H1 (cell line): ENCODE measurements at regions not wholly inside any gene's neighbourhood (a gene's known extent, or its start where the extent isn't known, plus 50 kb on each side); places are given as distances from the start of the nearest gene placed in this dataset.

Experiments used
- CTCF ChIA-PET: fragments of 300-600 bp; sonication (Branson Sonifier 250); formaldehyde crosslinking; loops from one replicate; lab custom pipeline; 2021; ENCODE audit not compliant: partially characterized antibody; lab: Charles Lee
- POLR2A ChIA-PET: fragments of 300-600 bp; sonication (Branson Sonifier 250); formaldehyde crosslinking; loops from one replicate; lab custom pipeline; 2021; ENCODE audit warnings: inconsistent platforms; ENCODE audit not compliant: partially characterized antibody; lab: Charles Lee
- DNase-seq, 2 experiments: peaks; one replicate each; pipeline versions ENCODE4 v3.0.0 to v3.0.0-alpha.2; 2010 to 2022; ENCODE audit warnings: low spot score in 2 of 2, low read depth in 1 of 2, mixed read lengths in 1 of 2
- FAIRE-seq: peaks from 2 replicates; lab custom pipeline; 2011; peaks lifted over from hg19 to GRCh38; lab: Jason Lieb, UNC
- H2AFZ ChIP-seq: 2 replicates; pipeline ENCODE4 v1.8.1; 2012; ENCODE audit warnings: low read length, inconsistent platforms
- H2AK5ac ChIP-seq: 2 replicates; pipeline ENCODE4 v1.6.1; 2013; ENCODE audit warnings: low read depth, low read length
- H2BK120ac ChIP-seq: replicated peaks from 2 replicates; pipeline ENCODE3; 2013; ENCODE audit warnings: low read depth, low read length, inconsistent platforms
- H2BK12ac ChIP-seq: 2 replicates; pipeline ENCODE4 v1.6.1; 2013; ENCODE audit warnings: low read depth, low read length
- H2BK15ac ChIP-seq: 2 replicates; pipeline ENCODE4 v1.6.1; 2013; ENCODE audit warnings: low read length
- H2BK20ac ChIP-seq: 2 replicates; pipeline ENCODE4 v1.6.1; 2013; ENCODE audit warnings: low read length
- H2BK5ac ChIP-seq: 2 replicates; pipeline ENCODE4 v1.6.1; 2013; ENCODE audit warnings: low read depth, low read length
- H3K14ac ChIP-seq: 2 replicates; pipeline ENCODE4 v1.6.1; 2013; ENCODE audit warnings: inconsistent platforms; ENCODE audit not compliant: insufficient read length
- H3K18ac ChIP-seq: 2 replicates; pipeline ENCODE4 v1.6.1; 2013; ENCODE audit warnings: low read length; ENCODE audit errors: extremely low read depth
- H3K23ac ChIP-seq: 2 replicates; pipeline ENCODE4 v1.6.1; 2013; ENCODE audit warnings: inconsistent platforms; ENCODE audit not compliant: insufficient read length
- H3K23me2 ChIP-seq: 2 replicates; pipeline ENCODE4 v1.6.1; 2013; ENCODE audit warnings: low read depth, low read length
- H3K27ac ChIP-seq: 2 replicates; pipeline ENCODE4 v1.6.1; 2011; ENCODE audit warnings: low read depth, low read length, inconsistent platforms
- H3K27me3 ChIP-seq, 4 experiments: replicated peaks in 1 of 4; 1 replicate in 1 of 4; 2 replicates in 3 of 4; pipeline versions ENCODE4 v1.6.1 to v1.8.1; 2011 to 2013; ENCODE audit warnings: low read length in 3 of 4, mild to moderate bottlenecking in 3 of 4, inconsistent platforms in 2 of 4, mixed read lengths in 2 of 4, moderate library complexity in 1 of 4; ENCODE audit not compliant: control insufficient read depth in 3 of 4, insufficient read depth in 3 of 4; ENCODE audit errors: extremely low read depth in 1 of 4
- H3K36me3 ChIP-seq, 4 experiments: 2 replicates each; pipeline versions ENCODE4 v1.6.1 to v1.8.1; 2011 to 2013; ENCODE audit warnings: mild to moderate bottlenecking in 4 of 4, low read length in 3 of 4, moderate library complexity in 2 of 4, control low read depth in 1 of 4, inconsistent platforms in 1 of 4; ENCODE audit not compliant: insufficient read depth in 4 of 4, control insufficient read depth in 2 of 4
- H3K4ac ChIP-seq: replicated peaks from 2 replicates; pipeline ENCODE3; 2013; ENCODE audit warnings: low read length, low read depth, mixed read lengths, inconsistent platforms; ENCODE audit not compliant: insufficient read length
- H3K4me1 ChIP-seq, 4 experiments: replicated peaks in 1 of 4; 1 replicate in 1 of 4; 2 replicates in 3 of 4; pipeline versions ENCODE4 v1.6.1 to v1.8.1; 2011 to 2013; ENCODE audit warnings: low read length in 3 of 4, inconsistent platforms in 2 of 4, mixed read lengths in 1 of 4; ENCODE audit not compliant: insufficient read depth in 4 of 4, control insufficient read depth in 3 of 4
- H3K4me2 ChIP-seq, 2 experiments: 2 replicates each; pipeline versions ENCODE4 v1.6.1 to v1.8.1; 2011 to 2013; ENCODE audit warnings: low read depth in 2 of 2, low read length in 2 of 2, control low read depth in 1 of 2, inconsistent platforms in 1 of 2, mild to moderate bottlenecking in 1 of 2; ENCODE audit not compliant: insufficient read depth in 1 of 2
- H3K4me3 ChIP-seq, 4 experiments: fragments of 200-600, 300-600 bp in 1 of 4; sonication (generic), shearing (Covaris generic), sonication (Bioruptor Twin) in 1 of 4; 2 replicates each; pipeline versions ENCODE4 v1.5.1 to v1.8.1; 2011 to 2016; ENCODE audit warnings: low read length in 4 of 4, low read depth in 3 of 4, control low read depth in 2 of 4, inconsistent platforms in 2 of 4, mild to moderate bottlenecking in 2 of 4, mixed read lengths in 1 of 4, moderate library complexity in 1 of 4; ENCODE audit not compliant: insufficient read depth in 2 of 4; ENCODE audit errors: extremely low read depth in 1 of 4
- H3K56ac ChIP-seq: replicated peaks from 2 replicates; pipeline ENCODE3; 2013; ENCODE audit warnings: low read depth, mild to moderate bottlenecking, mixed read lengths, low read length, inconsistent platforms; ENCODE audit not compliant: insufficient read length
- H3K79me1 ChIP-seq: 2 replicates; pipeline ENCODE4 v1.6.1; 2013; ENCODE audit warnings: low read depth, low read length, control low read depth
- H3K79me2 ChIP-seq, 2 experiments: 2 replicates each; pipeline versions ENCODE4 v1.6.1 to v1.8.1; 2012 to 2013; ENCODE audit warnings: low read length in 2 of 2, mild to moderate bottlenecking in 2 of 2, inconsistent platforms in 1 of 2; ENCODE audit not compliant: insufficient read depth in 2 of 2, control insufficient read depth in 1 of 2
- H3K9ac ChIP-seq, 4 experiments: replicated peaks in 1 of 4; 1 replicate in 1 of 4; 2 replicates in 3 of 4; pipeline versions ENCODE4 v1.6.1 to v1.8.1; 2011 to 2013; ENCODE audit warnings: low read depth in 3 of 4, low read length in 3 of 4, control low read depth in 2 of 4, mild to moderate bottlenecking in 2 of 4, moderate library complexity in 2 of 4, inconsistent platforms in 1 of 4; ENCODE audit errors: extremely low read depth in 1 of 4
- H3K9me3 ChIP-seq, 2 experiments: 2 replicates each; pipeline versions ENCODE4 v1.6.1 to v1.8.1; 2012 to 2013; ENCODE audit warnings: mild to moderate bottlenecking in 2 of 2, moderate library complexity in 2 of 2, control low read depth in 1 of 2, inconsistent platforms in 1 of 2, low read depth in 1 of 2, low read length in 1 of 2, mixed read lengths in 1 of 2; ENCODE audit not compliant: insufficient read depth in 2 of 2
- H4K20me1 ChIP-seq, 2 experiments: replicated peaks in 1 of 2; 2 replicates each; pipeline versions ENCODE3 to v1.8.1; 2011 to 2013; ENCODE audit warnings: inconsistent platforms in 2 of 2, low read length in 2 of 2, mild to moderate bottlenecking in 1 of 2; ENCODE audit not compliant: insufficient read depth in 2 of 2, control insufficient read depth in 1 of 2
- H4K5ac ChIP-seq: 2 replicates; pipeline ENCODE4 v1.6.1; 2013; ENCODE audit warnings: low read length, low read depth, mixed read lengths, inconsistent platforms; ENCODE audit not compliant: insufficient read length
- H4K8ac ChIP-seq: 2 replicates; pipeline ENCODE4 v1.8.0; 2013; ENCODE audit warnings: mild to moderate bottlenecking, moderate library complexity, low read length, inconsistent platforms; ENCODE audit not compliant: insufficient read depth; ENCODE audit errors: extremely low read depth
- H4K91ac ChIP-seq: replicated peaks from 2 replicates; pipeline ENCODE3; 2013; ENCODE audit warnings: low read length, mixed read lengths, inconsistent platforms; ENCODE audit not compliant: insufficient read length
- ATF3 ChIP-seq: IDR thresholded peaks from 2 replicates; pipeline ENCODE4 v1.6.1; 2011; ENCODE audit warnings: low read depth, mild to moderate bottlenecking, low read length; ENCODE audit not compliant: insufficient read depth
- BCL11A ChIP-seq, 2 experiments: IDR thresholded peaks; one replicate each; pipeline ENCODE4 v1.6.1; 2011; ENCODE audit warnings: low read depth in 2 of 2, low read length in 2 of 2, mild to moderate bottlenecking in 2 of 2
- CBX5 ChIP-seq: fragments of 300-800, 300-1000 bp; sonication (generic); IDR thresholded peaks from 2 replicates; pipeline ENCODE4 v1.7.1; 2016; ENCODE audit warnings: antibody characterized with exemption, low read length, low read depth
- EGR1 ChIP-seq: IDR thresholded peaks from 2 replicates; pipeline ENCODE4 v1.6.1; 2011; ENCODE audit warnings: low read depth, low read length, borderline replicate concordance
- JUND ChIP-seq: IDR thresholded peaks from 2 replicates; pipeline ENCODE4 v1.6.1; 2011; ENCODE audit warnings: mild to moderate bottlenecking, improper control_type of control experiment, low read length
- KDM1A ChIP-seq: fragments of 200-600, 300-600 bp; sonication (generic); IDR thresholded peaks from 2 replicates; pipeline ENCODE4 v1.7.1; 2016; ENCODE audit warnings: mild to moderate bottlenecking, low read length, borderline replicate concordance
- MAX ChIP-seq: IDR thresholded peaks from 2 replicates; pipeline ENCODE4 v1.6.1; 2012; ENCODE audit warnings: inconsistent platforms
- RAD21 ChIP-seq, 2 experiments: IDR thresholded peaks in 1 of 2; conservative IDR thresholded peaks in 1 of 2; 2 replicates each; pipeline ENCODE4 v1.6.1; 2011; ENCODE audit warnings: low read depth in 2 of 2, low read length in 2 of 2, improper control_type of control experiment in 1 of 2, inconsistent platforms in 1 of 2, mild to moderate bottlenecking in 1 of 2, moderate library complexity in 1 of 2
- SIN3A ChIP-seq, 2 experiments: IDR thresholded peaks in 1 of 2; conservative IDR thresholded peaks in 1 of 2; 2 replicates each; pipeline ENCODE4 v1.6.1; 2011 to 2012; ENCODE audit warnings: low read length in 2 of 2, improper control_type of control experiment in 1 of 2, low read depth in 1 of 2, mild to moderate bottlenecking in 1 of 2
- SRF ChIP-seq: IDR thresholded peaks from 2 replicates; pipeline ENCODE4 v1.6.1; 2011; ENCODE audit warnings: mild to moderate bottlenecking, low read depth, low read length, moderate library complexity
- TBP ChIP-seq: IDR thresholded peaks from 2 replicates; pipeline ENCODE4 v1.6.1; 2011; ENCODE audit warnings: low read depth, low read length, improper control_type of control experiment
- TCF12 ChIP-seq: IDR thresholded peaks from 2 replicates; pipeline ENCODE4 v1.6.1; 2011; ENCODE audit warnings: low read depth, mild to moderate bottlenecking, low read length
- WGBS, 2 experiments: shearing (Covaris generic) in 1 of 2; methylation state at CpG; one replicate each; pipeline versions ENCODE4 v1.1.6 to v1.1.7; 2013 to 2015; ENCODE audit warnings: low lambda C conversion rate in 2 of 2, mixed read lengths in 2 of 2, inconsistent platforms in 1 of 2, low coverage in 1 of 2, missing lambda C conversion rate in 1 of 2; ENCODE audit not compliant: insufficient replicate concordance in 2 of 2, insufficient coverage in 1 of 2, insufficient read length in 1 of 2; ENCODE audit errors: extremely low coverage in 1 of 2, missing lambda C conversion rate in 1 of 2; 5-methylcytosine and 5-hydroxymethylcytosine counted together

- Histone ChIP-seq H3K4ac (no peak overlapping the region), H3K79me2 (no peaks in the 10 kb centered on the region), H3K9me3 (no peaks in the 10 kb centered on the region), H4K8ac (no peak overlapping the region), H3K56ac (no peak overlapping the region), H2BK5ac (no peak overlapping the region), H3K4me3 (no peak overlapping the region), H3K18ac (no peak overlapping the region), H4K91ac (no peak overlapping the region), H3K23ac (no peak overlapping the region), H3K4me2 (no peak overlapping the region), H3K23me2 (no peaks in the 10 kb centered on the region), H3K27me3 (no peaks in the 10 kb centered on the region), H2BK12ac (no peak overlapping the region), H2BK20ac (no peak overlapping the region), H3K4me1 (no peaks in the 10 kb centered on the region), H3K79me1 (no peaks in the 10 kb centered on the region), H4K20me1 (no peaks in the 10 kb centered on the region), H2AK5ac (no peak overlapping the region), H3K36me3 (no peaks in the 10 kb centered on the region), H3K9ac (no peak overlapping the region), H4K5ac (no peak overlapping the region), H2AFZ (no peak overlapping the region), H2BK15ac (no peak overlapping the region), H3K14ac (no peak overlapping the region), H2BK120ac (no peak overlapping the region), H3K27ac (no peak overlapping the region)
- FAIRE-seq (no peak), DNase-seq (no peak)
- TF ChIP-seq SRF (no peak), EGR1 (no peak), CBX5 (no peak), ATF3 (no peak), KDM1A (no peak), MAX (no peak), SIN3A (conservative IDR thresholded peaks at IDR 0.05 in 1 of 2, IDR thresholded peaks at IDR 0.05 in 1 of 2; ENCODE audit: low read depth in 1 of 2, low read length in 2 of 2) (no peak), RAD21 (IDR thresholded peaks at IDR 0.05 in 1 of 2, conservative IDR thresholded peaks at IDR 0.05 in 1 of 2; ENCODE audit: low read depth in 2 of 2, low read length in 2 of 2) (no peak), JUND (no peak), BCL11A (IDR thresholded peaks at IDR 0.05; ENCODE audit: low read depth in 2 of 2, low read length in 2 of 2) (no peak), TCF12 (no peak), TBP (no peak)
- CTCF ChIA-PET = no interaction called here
- POLR2A ChIA-PET = no interaction called here
- 100% methylated on average over 1 of the region's 1 CpG; no CpG with 5 or more reads in 1 of the 2 experiments for WGBS, 2 experiments
These were observed 1323.5 kb upstream of the LRRTM3 start for GRCh38 chr10:65602182-65602865.
